HUES64 (cell line): ENCODE measurements at regions not wholly inside any gene's neighbourhood (a gene's known extent, or its start where the extent isn't known, plus 50 kb on each side); places are given as distances from the start of the nearest gene placed in this dataset.
"Not testable (repeated sequence)": the region's sequence is repeated elsewhere in the genome, so short reads cannot be mapped to it uniquely, and the experiment has no call there.

ENCODE experiments used
- H3K27ac ChIP-seq: 2 replicates; pipeline ENCODE4 v1.7.0; 2013; ENCODE audit warnings: low read depth, low read length, inconsistent platforms
- H3K27me3 ChIP-seq: 2 replicates; pipeline ENCODE4 v1.6.1; 2013; ENCODE audit warnings: mild to moderate bottlenecking, low read length; ENCODE audit not compliant: insufficient read depth
- H3K36me3 ChIP-seq: 2 replicates; pipeline ENCODE4 v1.6.1; 2013; ENCODE audit warnings: mild to moderate bottlenecking, low read length; ENCODE audit not compliant: insufficient read depth
- H3K4me1 ChIP-seq: 2 replicates; pipeline ENCODE4 v1.6.1; 2013; ENCODE audit warnings: mild to moderate bottlenecking, low read length, moderate library complexity; ENCODE audit not compliant: insufficient read depth
- H3K4me3 ChIP-seq: 2 replicates; pipeline ENCODE4 v1.5.1; 2013; ENCODE audit warnings: mild to moderate bottlenecking, low read length, moderate library complexity
- H3K9ac ChIP-seq: 2 replicates; pipeline ENCODE4 v1.6.1; 2013; ENCODE audit warnings: mild to moderate bottlenecking, low read depth, low read length
- H3K9me3 ChIP-seq: 2 replicates; pipeline ENCODE4 v1.6.1; 2013; ENCODE audit warnings: low read depth, low read length; ENCODE audit not compliant: insufficient read depth
- WGBS: fragments of 150-250, 120-280 bp; methylation state at CpG from one replicate; pipeline ENCODE4 v1.1.7; 2013; ENCODE audit warnings: missing lambda C conversion rate; 5-methylcytosine and 5-hydroxymethylcytosine counted together

GRCh38 chr10:8150401-8150905, 96.0 kb downstream of the GATA3 start:
- H3K27me3 ChIP-seq: no peaks in the 10 kb centered on the region
- H3K9me3 ChIP-seq: no peaks in the 10 kb centered on the region
- no peak overlapping the region; the same call in 1 of the 2 replicates for H3K27ac ChIP-seq
- peaks cover 14% of the 10 kb centered on the region; the same call in 1 of the 2 replicates for H3K4me1 ChIP-seq
- 67% methylated on average over 6 of the region's 7 CpGs for WGBS
- no peaks in the 10 kb centered on the region for H3K36me3 ChIP-seq
- no peak overlapping the region for H3K4me3 ChIP-seq
- H3K9ac ChIP-seq: no peak overlapping the region

- WGBS: 93% methylated on average over 4 of the region's 4 CpGs
- Histone ChIP-seq H3K4me3 (no peak overlapping the region), H3K4me1 (peaks cover 14% of the 10 kb centered on the region; the same call in 1 of the 2 replicates), H3K9me3 (no peaks in the 10 kb centered on the region), H3K36me3 (no peaks in the 10 kb centered on the region), H3K9ac (no peak overlapping the region), H3K27ac (no peak overlapping the region), H3K27me3 (no peaks in the 10 kb centered on the region)
Measured at GRCh38 chr10:8151086-8151485, 96.6 kb downstream of the GATA3 start.

GRCh38 chr10:8156918-8157317, 102.4 kb downstream of the GATA3 start:
- no peak overlapping the region for H3K4me3 ChIP-seq
- H3K27ac ChIP-seq: no peak overlapping the region
- H3K4me1 ChIP-seq: no peaks in the 10 kb centered on the region
- no peaks in the 10 kb centered on the region for H3K36me3 ChIP-seq
- H3K27me3 ChIP-seq: no peaks in the 10 kb centered on the region
- H3K9me3 ChIP-seq: no peaks in the 10 kb centered on the region
- H3K9ac ChIP-seq: no peak overlapping the region
- whole genome bisulfite sequencing: 99% methylated on average over 4 of the region's 4 CpGs

GRCh38 chr10:8158193-8159071, 103.9 kb downstream of the GATA3 start:
- Histone ChIP-seq H3K9me3 (no peaks in the 10 kb centered on the region), H3K36me3 (no peaks in the 10 kb centered on the region), H3K4me1 (no peaks in the 10 kb centered on the region), H3K27me3 (no peaks in the 10 kb centered on the region), H3K4me3 (no peak overlapping the region), H3K9ac (no peak overlapping the region), H3K27ac (no peak overlapping the region)
- WGBS: 84% methylated on average over 9 of the region's 9 CpGs

GRCh38 chr10:8159341-8160165, 105.1 kb downstream of the GATA3 start:
- no peaks in the 10 kb centered on the region for H3K36me3 ChIP-seq
- H3K9ac ChIP-seq: no peak overlapping the region
- H3K9me3 ChIP-seq: no peaks in the 10 kb centered on the region
- H3K27me3 ChIP-seq: no peaks in the 10 kb centered on the region
- H3K27ac ChIP-seq: no peak overlapping the region
- WGBS: 95% methylated on average over 9 of the region's 9 CpGs
- no peak overlapping the region for H3K4me3 ChIP-seq
- no peaks in the 10 kb centered on the region for H3K4me1 ChIP-seq

GRCh38 chr10:8163824-8164223, 109.3 kb downstream of the GATA3 start:
- H3K27ac ChIP-seq: no peak overlapping the region
- H3K4me3 ChIP-seq: no peak overlapping the region
- 89% methylated on average over 2 of the region's 2 CpGs for WGBS
- no peak overlapping the region for H3K9ac ChIP-seq
- no peaks in the 10 kb centered on the region for H3K27me3 ChIP-seq
- no peaks in the 10 kb centered on the region for H3K36me3 ChIP-seq
- peaks cover 11% of the 10 kb centered on the region for H3K9me3 ChIP-seq
- H3K4me1 ChIP-seq: no peaks in the 10 kb centered on the region

- not testable (repeated sequence) for H3K4me3 ChIP-seq, H3K36me3 ChIP-seq, H3K27ac ChIP-seq, H3K27me3 ChIP-seq, H3K9ac ChIP-seq, H3K4me1 ChIP-seq
- H3K9me3 ChIP-seq: peaks cover 19% of the 10 kb centered on the region
- WGBS: 94% methylated on average over 1 of the region's 1 CpG
Measured at GRCh38 chr10:8164640-8165039, 110.2 kb downstream of the GATA3 start.

GRCh38 chr10:8168836-8169235, 114.3 kb downstream of the GATA3 start:
- H3K9ac ChIP-seq: no peak overlapping the region
- H3K36me3 ChIP-seq: no peaks in the 10 kb centered on the region
- no peaks in the 10 kb centered on the region for H3K27me3 ChIP-seq
- peaks cover 20% of the 10 kb centered on the region for H3K9me3 ChIP-seq
- H3K4me3 ChIP-seq: no peak overlapping the region
- no peak overlapping the region for H3K27ac ChIP-seq
- no peaks in the 10 kb centered on the region for H3K4me1 ChIP-seq

GRCh38 chr10:8171008-8171407, 116.5 kb downstream of the GATA3 start:
- Histone ChIP-seq H3K4me1 (no peaks in the 10 kb centered on the region; the same call in 1 of the 2 replicates), H3K9ac (no peak overlapping the region), H3K4me3 (no peak overlapping the region), H3K27me3 (no peaks in the 10 kb centered on the region), H3K36me3 (no peaks in the 10 kb centered on the region), H3K27ac (no peak overlapping the region), H3K9me3 (peaks cover 20% of the 10 kb centered on the region)
- 97% methylated on average over 2 of the region's 2 CpGs for WGBS

- 89% methylated on average over 7 of the region's 7 CpGs for WGBS
- Histone ChIP-seq H3K9me3 (peaks cover 20% of the 10 kb centered on the region), H3K27me3 (no peaks in the 10 kb centered on the region)
Measured at GRCh38 chr10:8172604-8173003, 118.1 kb downstream of the GATA3 start.

GRCh38 chr10:8173243-8173865, 118.9 kb downstream of the GATA3 start:
- 91% methylated on average over 4 of the region's 4 CpGs for WGBS
- Histone ChIP-seq H3K4me1 (no peaks in the 10 kb centered on the region; the same call in 1 of the 2 replicates), H3K27me3 (no peaks in the 10 kb centered on the region), H3K36me3 (no peaks in the 10 kb centered on the region), H3K9me3 (peaks cover 14% of the 10 kb centered on the region), H3K9ac (no peak overlapping the region), H3K27ac (no peak overlapping the region), H3K4me3 (no peak overlapping the region)

More at GRCh38 chr10:8172604-8173003, 118.1 kb downstream of the GATA3 start:
- no peaks in the 10 kb centered on the region; the same call in 1 of the 2 replicates for H3K4me1 ChIP-seq
- H3K4me3 ChIP-seq: no peak overlapping the region
- H3K9ac ChIP-seq: no peak overlapping the region
- H3K36me3 ChIP-seq: no peaks in the 10 kb centered on the region
- no peak overlapping the region for H3K27ac ChIP-seq
